ENCODE measurements at regions not wholly inside any gene's neighbourhood (a gene's known extent, or its start where the extent isn't known, plus 50 kb on each side); places are given as distances from the start of the nearest gene placed in this dataset.

DNA sequence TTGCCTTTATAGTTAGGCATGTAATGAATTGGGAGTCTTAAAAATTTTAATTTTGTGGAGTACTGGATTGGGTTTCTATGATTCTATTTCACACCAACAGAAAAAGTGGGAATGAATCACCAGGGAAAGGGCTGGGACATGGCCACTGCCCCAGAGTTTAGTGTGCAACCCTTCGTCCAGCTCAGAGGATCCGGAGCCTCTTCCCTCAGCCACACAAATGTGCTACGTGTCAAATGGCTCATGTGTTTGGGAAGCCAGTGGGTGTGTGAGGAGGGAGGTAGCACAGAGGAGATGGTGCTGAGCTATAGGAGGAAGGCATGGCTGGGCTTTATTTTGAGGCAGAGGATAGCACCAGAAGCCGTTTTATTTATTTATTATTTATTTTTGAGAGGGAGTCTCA, 247.3 kb downstream of the SIPA1L2 start:
- no peak for ATAC-seq
- Histone ChIP-seq H3K27me3 (no peaks in the 10 kb centered on the region), H3K27ac (no peak overlapping the region), H3K4me3 (no peak overlapping the region), H3K4me1 (peaks cover 7 to 30% (median 14%) of the 10 kb centered on the region in 9 donors), H3K36me3 (no peaks in the 10 kb centered on the region), H3K9me3 (no peaks in the 10 kb centered on the region)
- TF ChIP-seq, protein P1, sequence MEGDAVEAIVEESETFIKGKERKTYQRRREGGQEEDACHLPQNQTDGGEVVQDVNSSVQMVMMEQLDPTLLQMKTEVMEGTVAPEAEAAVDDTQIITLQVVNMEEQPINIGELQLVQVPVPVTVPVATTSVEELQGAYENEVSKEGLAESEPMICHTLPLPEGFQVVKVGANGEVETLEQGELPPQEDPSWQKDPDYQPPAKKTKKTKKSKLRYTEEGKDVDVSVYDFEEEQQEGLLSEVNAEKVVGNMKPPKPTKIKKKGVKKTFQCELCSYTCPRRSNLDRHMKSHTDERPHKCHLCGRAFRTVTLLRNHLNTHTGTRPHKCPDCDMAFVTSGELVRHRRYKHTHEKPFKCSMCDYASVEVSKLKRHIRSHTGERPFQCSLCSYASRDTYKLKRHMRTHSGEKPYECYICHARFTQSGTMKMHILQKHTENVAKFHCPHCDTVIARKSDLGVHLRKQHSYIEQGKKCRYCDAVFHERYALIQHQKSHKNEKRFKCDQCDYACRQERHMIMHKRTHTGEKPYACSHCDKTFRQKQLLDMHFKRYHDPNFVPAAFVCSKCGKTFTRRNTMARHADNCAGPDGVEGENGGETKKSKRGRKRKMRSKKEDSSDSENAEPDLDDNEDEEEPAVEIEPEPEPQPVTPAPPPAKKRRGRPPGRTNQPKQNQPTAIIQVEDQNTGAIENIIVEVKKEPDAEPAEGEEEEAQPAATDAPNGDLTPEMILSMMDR (IDR thresholded peaks at IDR 0.05) = no peak
- intact Hi-C loops (cut with DNase I) = no loop called here
- no peak for DNase-seq
- WGBS, 2 donors = 72 to 83% methylated on average over 4 of the region's 4 CpGs

GRCh38 chr1:232381394-232382100, 248.4 kb downstream of the SIPA1L2 start:
- TF ChIP-seq, protein P1 (IDR thresholded peaks at IDR 0.05) = no peak
- WGBS, 2 donors = 89 to 91% methylated on average over 10 of the region's 10 CpGs
- Histone ChIP-seq H3K27ac (no peak overlapping the region), H3K36me3 (no peaks in the 10 kb centered on the region), H3K9me3 (no peaks in the 10 kb centered on the region), H3K27me3 (no peaks in the 10 kb centered on the region), H3K4me3 (no peak overlapping the region), H3K4me1 (peaks cover 10 to 41% (median 25%) of the 10 kb centered on the region in 9 donors)
- no peak for DNase-seq
- ATAC-seq = no peak
- intact Hi-C loops (cut with DNase I) = no loop called here

GRCh38 chr1:232380596-232380995, 249.3 kb downstream of the SIPA1L2 start:
- no peaks in the 10 kb centered on the region for H3K27me3 ChIP-seq
- H3K36me3 ChIP-seq = no peaks in the 10 kb centered on the region
- ATAC-seq (no peak), DNase-seq (no peak)
- intact Hi-C loops (cut with DNase I) = no loop called here
- H3K27ac ChIP-seq = no peak overlapping the region
- H3K4me3 ChIP-seq = no peak overlapping the region
- H3K9me3 ChIP-seq = no peaks in the 10 kb centered on the region
- peaks cover 10 to 46% (median 27%) of the 10 kb centered on the region in 9 donors for H3K4me1 ChIP-seq
- WGBS, 2 donors = 92 to 96% methylated on average over 3 of the region's 3 CpGs
- TF ChIP-seq, protein P1 (IDR thresholded peaks at IDR 0.05) = no peak

DNA sequence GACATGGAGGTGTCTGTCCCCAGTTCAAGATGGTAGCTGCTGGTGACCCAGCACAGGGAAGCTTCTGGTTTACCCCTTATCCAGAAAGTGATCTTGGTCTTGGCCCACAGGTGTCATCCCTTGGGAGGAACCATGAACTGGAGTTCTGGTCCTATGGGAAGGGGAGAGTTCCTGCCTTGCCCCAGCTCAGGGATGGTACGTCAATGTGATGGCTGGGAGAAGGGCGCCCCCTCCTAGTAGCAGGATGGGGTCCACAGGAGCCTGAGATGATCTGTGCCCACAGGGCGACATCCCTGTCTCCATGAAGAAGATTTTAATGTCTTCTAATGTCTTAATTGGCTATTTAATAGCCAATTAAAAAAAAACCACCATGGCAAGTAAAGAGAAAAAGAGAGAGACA, 249.8 kb downstream of the SIPA1L2 start:
- Histone ChIP-seq H3K9me3 (no peaks in the 10 kb centered on the region), H3K27ac (no peak overlapping the region), H3K4me1 (peaks cover 10 to 46% (median 27%) of the 10 kb centered on the region in 9 donors), H3K27me3 (no peaks in the 10 kb centered on the region), H3K4me3 (no peak overlapping the region), H3K36me3 (no peaks in the 10 kb centered on the region)
- intact Hi-C loops (cut with DNase I) = no loop called here
- TF ChIP-seq, protein P1 (IDR thresholded peaks at IDR 0.05) = no peak
- ATAC-seq (no peak), DNase-seq (no peak)
- WGBS, 2 donors = 84 to 93% methylated on average over 3 of the region's 3 CpGs
